ENCODE measurements at regions not wholly inside any gene's neighbourhood (a gene's known extent, or its start where the extent isn't known, plus 50 kb on each side); places are given as distances from the start of the nearest gene placed in this dataset.

DNA sequence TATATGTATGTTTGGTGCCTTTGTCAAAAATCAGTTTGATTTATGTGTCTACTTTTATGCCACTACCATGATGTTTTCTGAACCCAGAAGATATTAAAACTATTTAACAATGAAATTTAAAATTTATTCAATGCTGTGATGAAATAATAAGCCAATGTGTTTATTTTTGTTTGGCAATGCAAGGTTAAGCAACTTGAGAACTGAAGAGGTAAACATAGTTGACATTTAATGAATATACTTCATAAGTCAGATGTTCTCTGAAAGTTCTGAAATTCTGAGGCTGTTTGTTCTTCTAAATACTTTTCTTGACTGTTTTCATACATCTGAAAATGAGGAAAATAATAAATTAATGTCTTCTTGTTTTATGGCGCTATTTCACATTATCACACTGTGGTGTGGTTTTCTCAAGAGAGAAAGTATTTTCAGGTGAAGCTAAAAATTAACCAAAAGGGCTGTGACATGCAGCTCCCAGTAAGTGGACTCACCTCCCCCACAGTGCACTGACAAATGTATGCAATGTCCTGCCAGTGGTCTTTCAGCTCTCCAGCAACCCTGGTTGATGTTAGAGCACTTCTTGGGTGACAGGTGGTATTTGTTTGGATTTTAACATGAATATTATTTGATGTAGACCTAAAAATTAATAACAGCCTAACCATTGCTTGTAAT is 863.6 kb upstream of the SALL3 start:
- DNase-seq: no peak

DNA sequence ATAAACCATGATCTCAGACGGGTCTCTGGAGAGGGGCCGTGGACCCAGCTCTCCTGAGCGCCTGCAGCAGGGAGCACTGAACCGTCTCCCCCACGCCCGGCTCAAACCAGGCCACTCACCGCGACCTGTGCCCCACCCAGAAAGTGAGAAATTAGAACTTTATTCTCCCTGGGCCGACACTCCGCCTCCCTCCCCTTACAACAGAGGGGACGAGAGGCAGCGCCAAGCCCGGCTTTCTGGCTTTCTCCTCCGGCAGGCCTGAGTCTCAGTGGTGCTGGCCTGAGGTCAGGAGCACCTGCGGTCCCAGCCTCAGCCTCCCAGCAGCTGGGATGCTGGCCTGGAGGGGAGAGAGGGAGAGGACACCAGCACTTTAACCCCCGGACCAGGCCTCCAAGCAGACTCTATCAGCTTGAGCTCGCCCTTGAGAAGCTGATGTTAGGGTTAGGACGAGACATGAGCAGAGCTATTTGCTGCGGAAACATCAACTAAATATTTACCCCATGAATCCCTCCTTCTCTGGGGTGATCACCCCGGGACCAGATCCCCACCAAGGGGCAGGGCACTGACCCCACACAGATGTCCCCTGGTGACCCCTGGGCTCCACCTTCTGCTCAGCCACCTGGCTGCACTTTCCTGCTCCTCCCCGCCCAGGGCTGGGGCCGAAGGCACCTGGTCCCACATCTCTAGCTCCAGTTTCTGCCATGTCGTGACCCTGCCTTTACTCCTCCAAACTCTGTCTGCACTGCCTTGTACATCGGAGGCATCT is 856.3 kb upstream of the SALL3 start:
- no peak for DNase-seq

DNA sequence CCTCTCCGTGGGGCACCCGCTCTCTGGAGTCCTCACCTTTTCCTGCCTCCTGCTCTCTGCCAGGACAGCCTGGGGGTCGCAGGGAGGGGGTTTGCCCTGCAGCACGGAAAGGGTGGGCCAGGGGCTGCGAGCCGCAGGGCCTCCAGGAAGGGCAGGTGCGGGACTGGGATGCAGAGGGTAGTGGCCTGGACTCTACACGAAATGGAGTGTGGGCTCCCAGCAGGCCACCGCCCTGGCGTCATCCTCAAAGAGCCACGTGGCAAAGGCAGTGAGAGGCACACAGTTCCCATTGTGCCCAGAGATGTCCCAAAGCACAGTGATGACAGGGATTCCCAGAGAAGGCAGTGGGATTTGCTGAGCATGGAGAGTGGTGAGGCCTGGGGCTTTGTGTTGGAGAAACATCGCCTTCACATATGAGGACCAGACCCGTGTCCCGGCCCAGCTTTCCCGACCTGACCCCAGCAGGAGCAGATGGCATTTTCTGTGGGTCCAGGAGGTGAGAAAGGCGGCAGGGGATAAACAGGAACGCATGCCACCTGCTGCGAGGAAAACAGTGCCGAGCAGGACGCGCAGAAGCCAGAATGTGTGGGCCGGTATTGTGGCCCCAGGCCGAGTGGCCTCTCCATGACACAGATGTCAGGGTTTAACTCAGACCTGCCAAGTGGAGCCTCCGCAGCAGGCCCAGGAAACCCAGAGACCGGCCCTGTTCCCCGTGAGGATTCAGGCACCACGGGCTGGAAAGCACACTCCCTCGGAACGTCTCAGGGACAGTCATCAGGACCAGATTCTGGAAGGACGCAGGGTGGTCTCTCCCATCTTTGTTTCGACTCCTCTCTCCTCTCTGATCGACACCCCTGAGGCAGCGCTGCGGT is 855.5 kb upstream of the SALL3 start:
- DNase-seq: no peak

DNA sequence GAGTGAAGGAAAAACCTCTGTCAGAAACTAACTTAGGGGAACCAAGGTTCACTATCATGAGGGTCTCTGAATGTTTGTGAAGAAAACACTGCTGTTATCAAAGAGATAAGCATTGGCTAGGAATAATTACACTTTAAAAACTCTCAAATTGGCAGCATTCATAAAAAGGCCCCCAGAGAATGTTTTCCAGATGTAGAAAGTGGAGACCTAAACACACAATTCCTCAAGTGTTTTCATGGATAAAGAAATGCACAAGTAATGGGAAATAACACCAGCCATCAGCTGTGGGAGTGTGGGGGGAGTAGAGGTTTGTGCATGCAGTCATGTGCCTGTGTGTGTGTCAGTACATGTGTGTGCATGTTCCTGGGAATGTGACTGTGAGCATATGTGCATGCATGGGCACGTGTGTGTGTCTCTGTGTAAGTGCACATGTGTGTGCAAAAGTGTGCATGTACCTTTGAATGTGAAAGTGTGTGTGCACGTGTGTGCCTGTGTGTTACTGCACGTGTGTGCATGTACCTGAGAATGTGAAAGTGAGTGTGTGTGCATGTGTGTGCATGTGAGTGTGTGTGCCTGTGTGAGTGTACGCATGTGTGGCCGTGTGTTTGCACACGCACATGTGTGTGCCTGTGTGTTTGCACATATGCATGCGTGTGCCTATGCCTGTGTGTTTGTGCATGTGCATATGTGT is 854.3 kb upstream of the SALL3 start:
- no peak for DNase-seq

DNA sequence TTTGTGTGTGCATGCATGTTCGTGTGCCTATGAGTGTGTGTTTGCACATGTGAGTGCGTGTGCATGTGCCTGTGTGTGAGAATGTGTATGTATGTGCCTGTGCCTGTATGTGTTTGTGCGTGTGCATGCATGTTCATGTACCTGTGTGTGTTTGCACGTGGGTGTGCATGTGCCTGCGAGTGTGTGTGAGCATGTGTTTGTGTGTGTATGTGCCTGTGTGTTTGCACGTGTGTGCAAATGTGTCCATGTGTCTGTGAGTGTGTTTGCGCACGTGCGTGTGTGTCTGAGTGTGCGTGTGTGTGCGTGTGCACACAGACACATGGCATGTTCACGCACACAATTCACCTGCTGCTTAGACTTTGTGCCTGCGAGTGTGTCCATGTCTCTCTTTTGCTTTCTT is 853.5 kb upstream of the SALL3 start:
- DNase-seq: no peak

DNA sequence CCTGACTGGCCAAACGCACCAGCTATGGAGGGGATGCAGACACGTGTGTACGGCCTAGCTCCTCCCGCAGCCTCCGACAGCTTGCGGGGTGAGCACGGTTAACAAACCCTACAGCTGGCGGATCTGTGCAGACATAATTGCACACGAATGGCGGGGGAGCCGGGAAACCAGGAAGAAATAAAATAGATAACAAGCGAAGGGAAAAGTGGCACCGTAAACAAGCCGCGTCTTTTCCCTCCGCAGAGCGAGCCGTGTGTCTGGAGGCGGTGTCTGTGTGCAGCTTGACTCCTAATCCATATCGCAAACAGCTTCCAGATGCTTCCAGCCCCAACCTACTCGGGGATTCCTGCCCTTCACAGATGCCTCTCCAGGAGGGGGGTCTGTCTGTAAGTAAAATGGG is 853.1 kb upstream of the SALL3 start:
- DNase-seq: no peak

DNA sequence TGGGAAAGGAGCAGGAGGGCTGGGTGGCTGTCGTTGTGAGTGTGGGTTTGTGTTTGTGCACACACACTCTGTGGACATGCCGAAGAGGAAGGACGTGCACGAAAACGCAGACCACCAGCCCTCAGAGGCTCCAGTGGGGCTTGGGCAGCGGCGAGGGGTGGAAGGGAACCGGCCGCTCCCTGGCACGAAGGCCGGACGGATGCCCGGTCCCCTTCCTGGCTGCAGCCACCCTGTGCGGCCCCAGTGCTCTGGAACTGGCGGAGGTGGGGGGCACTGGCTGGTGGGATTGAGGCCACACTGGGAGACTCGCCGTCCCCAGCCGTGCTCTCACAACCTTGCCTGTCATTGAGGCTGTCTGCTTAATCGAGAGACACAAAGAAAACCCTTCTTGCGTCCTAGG is 852.6 kb upstream of the SALL3 start:
- no peak for DNase-seq

DNA sequence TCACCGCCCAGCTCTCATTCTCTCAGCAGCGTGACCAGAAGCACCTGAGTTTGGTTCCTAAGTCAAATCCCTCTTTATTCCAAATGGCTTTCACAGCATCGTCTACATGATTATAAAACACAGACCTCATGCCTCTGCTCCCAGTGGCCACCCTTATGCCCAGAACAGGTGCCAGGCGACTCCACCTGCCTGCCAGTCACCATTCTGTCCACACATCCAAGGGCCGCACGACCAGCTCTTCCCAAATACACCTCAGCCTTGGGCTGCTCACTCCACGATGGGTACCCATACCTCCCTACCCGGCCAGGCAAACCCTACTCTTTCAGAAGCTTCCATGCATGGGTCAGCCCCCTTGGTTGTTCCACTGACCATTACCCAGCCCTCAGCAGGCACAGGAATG is 851.6 kb upstream of the SALL3 start:
- DNase-seq: no peak

DNA sequence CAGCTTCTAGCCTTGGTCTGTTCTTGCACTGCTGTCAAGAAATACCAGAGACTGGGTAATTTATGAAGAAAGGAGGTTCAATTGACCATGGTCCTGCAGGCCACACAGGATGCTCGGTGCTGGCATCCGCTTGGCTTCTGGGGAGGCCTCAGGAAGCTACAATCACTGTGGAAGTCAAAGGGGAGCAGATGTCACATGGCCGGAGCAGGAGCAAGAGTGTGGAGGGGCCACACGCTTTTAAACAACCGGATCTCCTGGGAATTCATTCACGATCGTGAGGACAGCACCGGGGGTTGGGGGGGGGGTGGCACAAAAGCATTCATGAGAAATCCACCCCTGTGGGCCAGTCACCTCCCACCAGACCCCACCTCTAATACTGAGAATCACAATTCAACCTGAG is 850.4 kb upstream of the SALL3 start:
- no peak for DNase-seq

DNA sequence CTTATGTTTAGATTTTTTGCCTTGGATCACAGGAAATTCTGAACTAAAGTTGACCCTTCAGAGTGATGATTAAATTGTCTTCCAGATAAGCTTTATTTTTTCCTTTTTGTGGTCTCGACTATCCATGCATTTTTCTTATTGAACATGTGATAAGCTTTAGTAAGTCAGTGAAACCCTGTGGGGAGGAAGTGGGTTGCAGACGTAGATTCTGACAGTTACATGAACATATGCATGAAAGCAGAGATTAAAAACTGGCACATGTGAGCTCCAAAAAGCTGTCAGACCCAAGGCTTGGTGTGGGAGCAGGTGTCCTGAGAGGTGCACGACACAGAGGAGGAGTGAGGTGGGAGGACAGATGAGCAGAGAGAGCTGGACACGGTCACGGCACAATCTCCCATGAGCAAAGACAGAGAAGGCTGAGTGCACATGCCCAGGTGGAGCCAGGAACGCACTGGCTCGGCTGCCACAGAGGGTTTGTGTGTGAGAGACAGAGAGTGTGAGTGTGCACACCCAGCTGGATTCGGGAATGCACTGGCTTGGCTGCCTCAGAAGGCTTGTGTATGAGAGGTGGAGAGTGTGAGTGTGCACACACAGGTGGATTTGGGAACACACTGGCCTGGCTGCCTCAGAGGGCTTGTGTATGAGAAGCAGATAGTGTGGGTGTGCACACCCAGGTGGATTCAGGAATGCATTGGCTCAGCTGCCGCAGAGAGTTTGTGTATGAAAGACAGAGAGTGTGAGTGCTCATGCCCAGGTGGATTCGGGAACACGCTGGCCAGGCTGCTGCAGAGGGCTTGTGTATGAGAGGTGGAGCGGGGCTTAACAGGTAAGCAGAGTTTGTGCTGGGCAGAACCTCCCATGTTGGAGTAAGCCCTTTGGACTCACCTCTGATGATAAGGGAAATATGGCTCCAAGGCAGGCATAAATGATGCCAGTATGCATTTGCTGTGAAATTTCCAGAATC is 849.1 kb upstream of the SALL3 start:
- DNase-seq: no peak

DNA sequence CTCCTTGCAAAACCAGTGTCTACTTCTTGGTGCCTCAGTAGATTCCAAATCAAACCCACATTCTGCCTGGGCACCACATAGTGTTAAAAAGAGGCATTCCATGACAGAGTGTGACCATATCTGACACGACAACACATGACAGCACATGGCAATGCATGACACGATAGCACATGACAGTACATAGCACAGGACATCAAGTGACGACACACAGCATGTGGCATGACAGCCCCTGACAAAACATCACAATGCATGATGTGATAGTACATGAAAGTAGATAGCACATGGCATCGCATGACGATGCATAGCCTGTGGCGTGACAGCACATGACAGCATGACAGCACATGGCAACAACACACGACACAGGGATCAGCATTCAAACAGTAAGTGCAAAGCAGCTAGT is 845.9 kb upstream of the SALL3 start:
- no peak for DNase-seq

DNA sequence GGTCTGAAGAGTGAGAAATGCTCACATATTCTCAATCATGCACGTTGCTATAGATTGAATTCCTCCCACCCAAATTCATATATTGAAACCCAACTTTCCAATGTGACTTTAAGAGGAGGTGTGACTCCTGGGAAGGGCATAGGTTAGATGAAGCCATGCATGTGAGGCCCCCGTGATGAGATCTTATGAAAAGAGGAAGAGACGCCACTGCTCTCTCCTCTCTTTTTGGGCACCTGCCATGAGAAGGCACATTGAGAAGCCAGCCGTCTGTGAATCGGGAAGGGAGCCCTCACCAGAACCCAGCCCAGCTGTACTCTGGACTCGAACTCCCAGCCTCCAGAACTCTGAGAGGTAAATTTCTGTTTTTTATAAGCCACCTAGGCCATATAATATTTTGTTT is 842.6 kb upstream of the SALL3 start:
- DNase-seq: no peak

DNA sequence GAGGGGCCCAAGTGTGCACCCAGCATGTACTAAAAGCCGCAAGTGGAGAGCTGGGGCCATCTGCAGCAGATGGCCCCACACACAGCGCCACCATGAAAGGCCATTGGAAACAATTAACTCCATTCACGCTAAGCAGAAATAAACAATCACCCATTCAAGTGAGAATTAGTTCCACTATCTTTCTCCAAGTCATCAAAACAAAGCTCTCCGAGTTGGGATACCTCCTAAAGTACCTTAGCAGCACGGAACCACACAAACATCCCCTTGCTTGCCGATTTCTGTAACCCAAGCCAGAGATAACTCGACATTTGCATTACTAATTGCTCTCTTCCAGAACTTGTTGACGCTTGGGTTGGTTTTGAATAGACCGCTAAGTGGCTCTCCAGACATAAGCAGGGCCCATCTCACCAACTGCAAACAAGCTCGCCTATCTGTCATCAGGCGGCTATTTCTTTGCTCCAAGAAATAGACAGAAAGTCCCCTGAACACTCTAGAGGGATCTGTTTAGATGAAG is 840.6 kb upstream of the SALL3 start:
- DNase-seq: no peak

DNA sequence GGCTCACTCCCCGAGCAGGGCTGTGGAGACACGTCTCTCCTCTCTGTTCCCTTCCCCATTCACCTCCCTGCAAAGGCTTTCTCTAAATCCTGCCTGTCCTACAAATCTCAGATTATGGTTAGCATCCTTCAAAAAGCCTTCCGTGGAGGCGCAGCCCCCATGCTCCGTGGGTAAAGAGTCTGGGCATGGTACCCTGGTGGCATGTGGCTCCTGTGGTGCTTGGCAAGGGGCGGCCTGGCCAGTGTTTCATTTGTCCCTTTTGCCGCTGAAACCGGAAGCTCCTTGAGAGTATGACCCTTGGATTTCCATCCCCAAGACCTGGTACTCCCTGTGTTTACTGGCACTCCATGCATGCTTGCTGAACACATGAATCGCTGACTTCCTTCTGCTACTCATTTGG is 839.3 kb upstream of the SALL3 start:
- DNase-seq: no peak

DNA sequence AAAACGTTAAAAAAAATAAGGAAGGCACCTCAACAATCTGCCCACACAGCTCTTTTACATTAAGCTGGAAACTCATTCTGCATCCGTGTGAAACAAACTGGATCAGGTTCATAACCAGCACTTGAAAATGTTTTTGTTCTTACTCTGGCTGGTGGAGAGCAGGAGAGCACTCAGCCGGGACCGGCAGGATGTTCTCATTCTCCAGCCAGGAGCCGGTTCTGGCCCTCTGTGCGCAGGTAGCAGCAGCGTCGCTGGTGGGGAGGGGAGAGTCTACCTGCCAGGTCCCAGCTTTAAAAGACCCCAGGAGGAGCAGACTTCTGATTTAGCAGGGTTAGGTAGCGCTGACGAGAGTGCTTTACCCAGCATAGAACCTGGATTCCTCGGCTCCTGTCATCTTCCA is 834.9 kb upstream of the SALL3 start:
- DNase-seq: no peak

DNA sequence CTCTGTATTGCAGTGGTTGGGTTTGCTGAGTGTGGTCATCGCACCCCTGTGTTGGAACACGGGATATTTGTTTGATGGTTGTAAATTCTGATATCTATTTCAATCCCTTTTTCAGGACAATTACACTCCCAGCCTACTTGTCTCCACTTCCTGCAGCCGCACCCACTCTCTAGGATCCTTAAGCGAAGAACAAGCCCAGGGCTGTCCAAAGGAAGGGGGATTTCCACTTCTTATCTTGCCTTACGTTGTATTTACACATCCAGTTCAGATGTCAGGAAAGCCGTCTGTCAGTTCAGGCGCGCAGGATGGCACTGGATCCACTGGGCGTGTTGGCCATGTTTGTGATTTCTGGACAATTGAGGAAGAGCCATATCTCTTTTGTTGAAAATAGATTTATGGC is 834.5 kb upstream of the SALL3 start:
- no peak for DNase-seq

DNA sequence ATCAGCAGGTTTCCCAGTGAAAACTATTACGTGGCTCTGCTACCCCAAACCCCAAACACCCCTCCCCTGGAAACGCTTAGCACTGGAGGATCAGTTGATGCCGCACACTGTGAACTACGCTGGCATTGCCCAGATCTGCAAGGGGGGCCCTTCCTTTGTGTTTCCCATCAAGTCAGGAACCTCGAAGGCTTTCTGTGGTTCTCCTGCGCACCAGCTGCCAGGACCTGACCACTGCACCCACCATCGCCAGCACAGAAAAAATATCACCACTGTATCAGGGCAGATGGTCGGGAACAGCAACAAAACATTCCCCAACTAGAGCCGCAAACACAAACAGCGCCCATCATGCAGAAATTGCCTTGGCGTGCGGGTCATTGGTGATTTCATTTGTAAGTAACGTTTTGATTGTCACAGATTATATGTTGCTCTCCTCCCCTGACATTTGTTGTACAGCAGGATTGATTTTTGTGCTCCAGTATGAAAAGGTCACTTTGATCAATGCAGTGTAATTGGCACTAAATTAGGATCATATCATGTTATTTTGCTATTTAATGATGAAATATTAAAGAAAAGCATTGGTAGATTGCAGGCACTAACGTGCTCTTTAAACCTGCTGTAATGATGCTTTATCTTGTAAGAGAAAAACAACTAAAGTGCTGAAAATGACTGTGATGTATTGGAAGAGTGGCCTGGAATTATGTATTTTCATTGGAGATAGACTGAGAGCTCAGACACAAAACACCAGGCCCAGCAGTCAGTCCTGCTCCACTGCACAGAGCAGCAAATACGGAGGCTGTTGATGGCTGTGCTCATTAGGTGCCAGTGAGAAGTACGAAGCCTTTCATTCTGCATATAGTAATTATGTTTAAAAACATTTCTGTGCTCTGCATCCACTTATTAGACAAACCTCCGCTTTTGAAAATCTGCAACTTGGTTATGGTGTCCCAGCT is 833.2 kb upstream of the SALL3 start:
- DNase-seq: no peak

DNA sequence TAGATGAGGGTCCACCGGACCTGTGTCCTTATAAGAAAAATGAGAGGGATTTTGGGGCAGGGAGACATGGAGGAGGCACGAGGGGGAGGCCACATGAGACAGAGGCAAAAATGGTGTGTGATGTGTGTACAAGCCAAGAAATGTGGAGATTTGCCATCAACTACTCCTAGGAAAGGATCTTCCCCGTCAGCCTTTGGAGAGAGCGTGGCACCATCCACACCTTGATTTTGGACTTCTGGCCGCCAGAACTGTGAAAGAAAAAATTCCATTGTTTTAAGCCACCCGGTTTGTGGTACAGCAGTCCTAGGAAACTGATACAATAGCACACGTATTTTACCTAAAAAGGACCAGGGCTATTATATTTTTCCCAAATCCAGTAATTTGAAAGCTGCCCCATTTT is 829.0 kb upstream of the SALL3 start:
- DNase-seq: no peak

DNA sequence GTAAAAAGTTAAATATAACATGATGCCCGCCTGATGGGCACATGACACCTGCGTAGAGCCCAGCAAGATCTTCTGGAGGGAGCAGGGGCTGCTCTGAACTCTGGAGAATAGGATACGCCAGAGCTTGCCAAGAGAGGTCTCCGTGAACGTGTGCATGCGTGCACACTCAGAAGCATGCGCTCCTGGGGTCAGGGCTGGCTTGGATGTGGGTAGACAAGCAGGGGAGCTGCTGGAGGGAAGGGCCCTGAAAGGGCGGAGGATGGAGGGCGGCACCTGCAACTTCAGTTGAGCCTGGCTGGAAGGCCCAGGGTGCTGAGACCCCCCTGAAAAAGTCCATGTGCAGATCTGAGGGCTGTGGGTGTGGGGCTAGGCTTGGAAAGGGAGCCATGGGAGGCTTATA is 828.4 kb upstream of the SALL3 start:
- DNase-seq: no peak

Data from tongue (tissue), 1 donor.